22Rv1 (cell line): ENCODE measurements at regions not wholly inside any gene's neighbourhood (a gene's known extent, or its start where the extent isn't known, plus 50 kb on each side); places are given as distances from the start of the nearest gene placed in this dataset.
"Not testable (repeated sequence)": the region's sequence is repeated elsewhere in the genome, so short reads cannot be mapped to it uniquely, and the experiment has no call there.

ENCODE experiments used
- H3K27ac ChIP-seq: fragments of 450-650 bp; 2 replicates; pipeline ENCODE4 v1.5.1; 2017
- CTCF ChIP-seq: fragments of 450-650 bp; IDR thresholded peaks from 2 replicates; pipeline ENCODE4 v1.5.1; 2017; ENCODE audit warnings: mild to moderate bottlenecking
- ZFX ChIP-seq: fragments of 450-650 bp; IDR thresholded peaks from 2 replicates; pipeline ENCODE4 v1.6.1; 2017; ENCODE audit warnings: antibody characterized with exemption, borderline replicate concordance

DNA sequence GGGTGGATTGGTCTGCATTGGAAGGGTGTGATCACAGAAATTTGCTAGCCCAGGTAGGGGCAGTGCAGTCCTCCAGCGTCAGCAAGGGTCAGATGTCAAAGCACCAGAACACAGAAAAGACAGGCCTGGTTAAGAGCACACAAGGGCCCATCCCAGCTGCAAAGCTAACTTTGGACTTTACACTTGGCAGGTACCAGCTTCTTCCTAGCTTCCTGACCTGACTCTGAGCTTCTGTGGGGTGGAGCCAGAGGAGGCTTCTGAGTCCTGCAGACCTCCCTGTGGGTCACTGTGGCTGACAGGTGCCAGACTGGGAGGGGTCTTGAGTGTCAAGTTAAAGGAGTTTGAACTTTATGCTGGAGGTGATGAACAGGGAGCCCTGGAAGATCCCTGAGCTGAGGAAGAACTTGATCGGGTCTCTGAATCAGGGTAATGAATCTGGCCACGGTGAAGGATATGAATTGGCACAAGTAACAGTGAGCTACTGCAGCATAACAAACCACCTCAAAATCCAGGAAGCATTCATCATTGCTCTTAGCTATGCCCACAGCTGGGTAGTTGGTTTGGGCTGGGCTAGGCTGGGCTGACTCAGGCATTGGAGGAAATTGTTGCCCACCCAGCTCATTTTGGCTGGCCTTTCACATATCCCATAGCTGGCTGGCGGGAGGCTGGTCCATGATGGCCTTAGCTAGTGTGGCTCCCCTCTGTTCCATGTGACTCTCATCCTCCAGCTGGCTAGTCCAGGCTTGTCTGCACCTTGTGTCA is 63.4 kb downstream of the BARX1 start:
- no peak overlapping the region for H3K27ac ChIP-seq
- TF ChIP-seq ZFX (no peak), CTCF (no peak)

DNA sequence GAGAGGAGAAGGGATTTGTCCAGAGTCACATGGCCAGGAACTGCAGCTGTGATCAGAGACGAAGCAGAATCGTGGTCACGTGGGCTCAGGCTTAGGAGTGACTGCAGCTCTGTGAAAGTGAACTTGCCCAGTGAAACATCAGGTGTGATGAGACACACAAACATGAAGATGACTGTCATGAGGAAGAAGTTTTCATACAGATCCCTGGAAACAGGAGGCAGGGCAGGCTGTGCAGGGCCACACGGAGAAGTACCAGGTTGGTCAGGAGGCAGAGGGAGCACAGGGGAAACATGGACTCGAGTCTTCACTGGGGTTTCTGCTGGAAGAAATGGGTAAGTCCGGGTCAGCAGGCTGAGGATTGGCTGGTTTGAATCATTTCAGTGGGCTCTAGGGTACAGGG is 64.1 kb downstream of the BARX1 start:
- TF ChIP-seq ZFX (no peak), CTCF (no peak)
- H3K27ac ChIP-seq = no peak overlapping the region

DNA sequence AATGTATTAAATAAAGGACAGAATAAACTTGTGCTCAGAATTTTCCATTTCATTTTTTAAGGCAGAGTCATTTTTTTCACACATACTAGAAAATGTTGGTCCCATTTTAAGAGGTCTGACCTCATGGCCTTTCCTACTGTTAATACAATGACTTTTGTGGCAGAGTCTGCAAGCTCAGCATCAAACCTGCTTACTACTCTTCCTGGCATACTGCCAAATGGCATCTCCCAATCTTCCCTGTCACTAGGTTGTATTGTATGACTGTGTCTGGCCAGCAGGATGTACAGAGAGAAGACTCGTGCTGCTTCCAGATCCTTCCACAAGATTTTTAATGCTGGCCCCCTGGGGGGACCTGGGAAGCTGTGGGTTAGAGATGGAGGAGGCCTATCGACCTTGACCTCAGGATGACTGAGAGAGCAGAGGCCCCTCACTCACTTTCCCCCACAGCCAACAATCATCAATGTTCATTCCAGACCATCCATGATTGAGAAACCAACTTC is 64.7 kb downstream of the BARX1 start:
- TF ChIP-seq CTCF (no peak), ZFX (no peak)
- no peak overlapping the region for H3K27ac ChIP-seq

DNA sequence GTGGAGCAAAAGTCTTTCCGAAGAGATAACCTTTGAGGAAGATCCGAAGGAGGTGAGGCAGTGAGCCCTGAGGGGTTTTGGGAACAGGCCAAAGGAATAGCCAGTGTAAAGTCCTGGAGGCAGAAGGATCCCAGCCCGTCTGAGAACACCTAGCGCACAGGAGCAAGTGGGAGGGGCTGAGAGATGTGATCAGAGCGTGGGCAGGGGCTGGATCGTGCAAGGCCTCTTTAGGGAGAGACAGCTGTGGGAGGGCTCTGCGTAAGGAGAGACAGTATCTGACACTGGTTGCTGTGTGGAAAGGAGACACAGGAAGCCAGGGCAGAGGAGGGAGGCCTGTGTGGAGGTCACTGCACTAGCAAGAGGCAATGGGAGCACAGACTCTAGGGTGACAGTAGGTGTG is 68.2 kb downstream of the BARX1 start:
- H3K27ac ChIP-seq = no peak overlapping the region
- TF ChIP-seq ZFX = no peak

DNA sequence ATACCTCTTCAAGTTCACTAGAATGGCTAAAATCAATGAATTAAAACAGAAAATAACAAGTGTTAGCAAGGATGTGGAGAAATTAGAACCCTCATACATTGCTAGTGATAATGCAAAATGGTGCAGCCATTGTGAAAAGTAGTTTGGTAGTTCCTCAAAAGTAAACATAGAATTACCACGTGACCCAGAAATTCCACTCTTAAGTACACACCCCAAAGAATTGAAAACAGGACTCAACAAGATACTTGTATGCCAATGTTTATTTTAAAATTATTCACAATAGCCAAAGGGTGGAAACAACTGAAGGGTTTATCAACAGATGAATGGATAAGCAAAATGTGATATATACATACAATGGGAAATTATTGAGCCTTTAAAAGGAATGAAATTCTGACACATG is 70.3 kb downstream of the BARX1 start:
- no peak overlapping the region for H3K27ac ChIP-seq
- TF ChIP-seq ZFX = no peak
- TF ChIP-seq CTCF = no peak

GRCh38 chr9:93879662-93880407 is 75.3 kb downstream of the BARX1 start:
- H3K27ac ChIP-seq = not testable (repeated sequence)

- no peak for TF ChIP-seq ZFX
- TF ChIP-seq CTCF = no peak
- H3K27ac ChIP-seq = no peak overlapping the region
Observed at GRCh38 chr9:93875330-93875729, 79.8 kb downstream of the BARX1 start.

DNA sequence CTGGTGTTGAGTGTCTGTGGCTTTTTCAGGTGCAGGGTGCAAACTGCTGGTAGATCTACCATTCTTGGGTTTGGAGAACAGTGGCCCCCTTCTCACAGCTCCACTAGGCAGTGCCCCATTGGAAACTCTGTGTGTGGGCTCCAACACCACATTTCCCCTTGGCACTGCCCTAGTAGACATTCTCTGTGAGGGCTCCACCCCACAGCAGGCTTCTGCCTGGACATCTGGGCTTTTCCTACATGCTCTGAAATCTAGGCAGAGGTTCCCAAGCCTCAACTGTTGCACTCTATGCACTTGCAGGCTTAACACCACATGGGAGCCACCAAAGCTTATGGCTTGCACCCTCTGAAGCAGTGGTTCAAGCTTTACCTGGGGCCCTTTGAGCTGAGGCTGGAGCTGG is 80.9 kb downstream of the BARX1 start:
- TF ChIP-seq CTCF (no peak), ZFX (no peak)
- H3K27ac ChIP-seq = no peak overlapping the region
